CD4-positive, alpha-beta T cell treated with Interleukin-21 for 1 hour (primary cell): ENCODE measurements at regions not wholly inside any gene's neighbourhood (a gene's known extent, or its start where the extent isn't known, plus 50 kb on each side); places are given as distances from the start of the nearest gene placed in this dataset.
"Not testable (repeated sequence)": the region's sequence is repeated elsewhere in the genome, so short reads cannot be mapped to it uniquely, and the experiment has no call there.

ENCODE experiments used
- DNase-seq: peaks from one replicate; pipeline ENCODE4 v3.0.0-alpha.2; 2020

DNA sequence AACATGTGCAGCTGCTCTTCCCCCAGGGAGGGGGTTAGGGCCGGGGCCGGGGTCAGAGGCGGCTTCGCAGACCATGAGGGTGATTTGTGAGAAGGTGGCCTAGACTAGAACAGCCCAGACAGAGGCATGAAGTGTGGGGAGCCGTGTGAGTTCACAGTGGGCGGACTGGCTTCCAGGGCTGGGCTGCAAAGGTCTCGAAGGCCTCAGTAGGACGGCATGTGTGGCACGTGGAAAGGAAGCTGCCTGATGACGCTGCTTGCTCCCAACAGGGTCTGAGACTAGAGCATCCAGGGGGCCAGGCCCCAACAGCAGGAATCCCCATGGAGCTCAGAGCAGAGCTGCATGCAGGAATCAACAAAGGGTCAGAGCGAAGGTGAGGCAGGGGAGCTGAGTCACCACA, 111.5 kb upstream of the ZNF469 start:
- DNase-seq, result not testable (repeated sequence)

GRCh38 chr16:88271776-88272175, 111.0 kb upstream of the ZNF469 start:
- not testable (repeated sequence) for DNase-seq

GRCh38 chr16:88272437-88272836, 110.3 kb upstream of the ZNF469 start:
- DNase-seq, result not testable (repeated sequence)

GRCh38 chr16:88274126-88274750, 108.5 kb upstream of the ZNF469 start:
- DNase-seq, result not testable (repeated sequence)

DNA sequence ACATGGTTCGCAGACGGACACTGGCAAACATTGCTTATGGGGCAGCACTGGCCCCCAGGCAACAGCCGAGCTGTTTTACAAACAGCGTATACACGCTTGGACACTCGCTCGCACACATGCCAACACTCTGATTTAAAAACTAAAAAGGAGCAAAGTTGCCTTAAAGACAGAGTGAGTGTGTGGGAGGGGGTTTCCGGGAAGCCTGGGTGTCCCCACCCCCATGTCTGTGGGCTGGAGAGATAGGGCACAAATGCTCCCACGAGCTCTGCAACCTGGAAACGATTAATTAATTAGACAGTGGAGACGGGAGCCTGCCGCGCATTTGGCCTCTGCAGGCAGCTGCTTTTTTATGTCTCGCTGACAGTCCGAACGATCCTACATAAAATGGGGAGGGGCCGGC, 107.9 kb upstream of the ZNF469 start:
- no peak for DNase-seq

DNA sequence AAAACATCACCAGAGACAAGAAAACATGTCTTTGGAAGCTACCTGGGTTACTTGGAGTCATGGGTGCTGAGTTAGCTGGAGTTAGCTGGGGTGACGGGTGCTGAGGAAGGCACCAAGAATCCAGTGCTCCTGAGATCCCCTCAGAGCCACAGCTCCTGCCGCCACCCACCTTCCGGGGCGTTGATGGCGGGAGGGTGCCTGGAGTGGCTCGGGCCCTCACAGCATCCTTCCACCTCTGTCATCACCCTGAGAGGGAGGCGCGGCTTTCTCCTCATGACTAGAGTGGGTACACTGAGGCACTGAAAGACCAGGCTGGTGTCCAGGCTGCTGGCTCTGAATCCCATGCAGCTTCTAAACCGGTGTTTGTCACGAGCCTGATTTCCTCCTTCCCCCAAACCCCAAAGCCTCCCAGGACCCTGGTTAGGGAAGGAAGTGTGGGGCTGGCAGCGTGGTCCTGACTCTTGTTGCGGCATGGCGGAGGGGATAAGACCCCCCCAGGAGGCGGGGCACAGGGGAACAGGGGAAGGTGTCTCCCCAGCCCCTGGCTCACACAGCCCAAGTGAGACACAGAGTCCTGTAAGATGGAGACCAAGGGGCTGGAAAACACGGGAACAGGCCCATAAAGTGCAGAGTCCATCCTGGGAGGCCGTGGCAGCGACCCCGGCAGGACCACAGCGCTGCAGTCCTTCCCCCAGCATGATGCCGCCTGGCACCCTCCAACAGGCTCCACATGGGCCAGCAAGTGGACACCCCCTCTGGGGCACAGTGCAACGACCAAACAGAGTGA, 107.2 kb upstream of the ZNF469 start:
- not testable (repeated sequence) for DNase-seq

GRCh38 chr16:88276123-88276588, 106.6 kb upstream of the ZNF469 start:
- not testable (repeated sequence) for DNase-seq

- no peak for DNase-seq
These were observed 106.2 kb upstream of the ZNF469 start for GRCh38 chr16:88276591-88276990.

- DNase-seq, result no peak
These were observed 102.8 kb upstream of the ZNF469 start for GRCh38 chr16:88279998-88280397.

GRCh38 chr16:88281858-88282563, 100.7 kb upstream of the ZNF469 start:
- DNase-seq, result no peak

DNA sequence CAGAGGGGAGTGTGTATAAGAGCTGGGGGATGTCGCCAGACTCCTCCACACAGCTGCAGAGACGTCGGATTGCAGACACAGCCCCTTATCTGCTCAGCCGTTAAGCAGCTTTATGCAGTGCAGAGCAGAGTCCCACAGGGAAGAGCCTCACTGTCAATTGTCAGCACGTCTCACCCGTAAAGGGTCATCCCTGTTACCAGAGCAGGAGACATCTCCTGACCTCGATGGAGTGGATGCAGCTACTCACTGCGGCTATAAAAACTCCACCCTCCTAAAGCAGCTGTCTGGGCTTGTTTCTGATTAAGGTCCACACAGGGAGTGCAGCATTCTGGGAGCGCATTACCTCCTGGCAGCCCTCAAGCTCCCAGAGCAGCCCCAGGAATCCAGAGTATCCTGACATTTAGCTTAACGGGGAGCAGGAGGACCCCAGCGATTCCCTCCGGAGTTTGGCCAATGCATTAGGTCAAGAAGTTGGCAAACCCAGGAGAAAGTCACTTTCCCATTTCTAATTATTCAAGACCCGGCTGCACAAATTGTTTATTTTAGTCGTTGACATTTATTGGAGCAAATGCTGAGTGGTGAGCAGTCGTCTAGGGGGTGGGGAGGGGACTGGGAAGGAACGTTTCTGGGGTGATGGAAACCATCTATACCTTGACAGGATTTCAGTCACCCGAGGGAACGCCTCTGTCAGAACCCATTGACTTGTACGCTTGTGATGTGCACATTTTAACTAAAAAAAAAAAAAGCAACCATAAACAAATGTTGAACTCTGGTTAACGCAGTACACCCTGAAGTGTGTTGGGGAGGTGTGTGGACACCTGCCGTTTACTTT, 100.0 kb upstream of the ZNF469 start:
- no peak for DNase-seq

DNA sequence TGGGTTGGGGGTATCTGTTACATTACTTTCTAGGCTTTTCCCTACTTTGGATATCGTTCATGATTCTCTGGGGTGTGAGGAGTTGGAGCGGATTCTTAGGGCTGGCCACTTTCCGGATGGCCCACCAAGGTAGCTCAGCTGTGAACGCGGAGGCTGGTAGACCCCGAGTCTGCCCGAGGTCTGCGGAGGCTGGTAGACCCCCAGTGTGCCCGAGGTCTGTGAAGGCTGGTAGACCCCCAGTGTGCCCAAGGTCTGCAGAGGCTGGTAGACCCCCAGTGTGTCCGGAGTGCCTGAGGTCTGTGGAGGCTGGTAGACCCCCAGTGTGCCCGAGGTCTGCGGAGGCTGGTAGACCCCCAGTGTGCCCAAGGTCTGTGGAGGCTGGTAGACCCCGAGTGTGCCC, 99.2 kb upstream of the ZNF469 start:
- DNase-seq, result no peak

GRCh38 chr16:88284101-88284500, 98.7 kb upstream of the ZNF469 start:
- DNase-seq, result no peak

- no peak for DNase-seq
These were observed 97.9 kb upstream of the ZNF469 start for GRCh38 chr16:88284626-88285513.

DNA sequence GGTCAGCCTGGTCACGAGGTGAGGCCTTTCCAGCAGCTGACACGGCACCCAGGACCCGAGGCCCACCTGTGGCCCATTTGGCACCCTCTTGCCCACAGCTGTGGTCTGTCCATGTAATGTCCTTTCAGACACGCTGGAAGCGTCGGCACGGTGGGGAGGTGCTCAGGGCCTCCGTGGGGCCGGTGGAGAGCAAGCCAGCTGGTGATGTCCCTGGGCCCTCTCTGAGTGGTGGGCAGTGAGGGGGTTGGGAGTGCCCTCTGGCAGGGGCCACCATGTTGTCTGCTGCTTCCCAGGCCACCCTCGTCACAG, 97.3 kb upstream of the ZNF469 start:
- DNase-seq, result no peak

DNA sequence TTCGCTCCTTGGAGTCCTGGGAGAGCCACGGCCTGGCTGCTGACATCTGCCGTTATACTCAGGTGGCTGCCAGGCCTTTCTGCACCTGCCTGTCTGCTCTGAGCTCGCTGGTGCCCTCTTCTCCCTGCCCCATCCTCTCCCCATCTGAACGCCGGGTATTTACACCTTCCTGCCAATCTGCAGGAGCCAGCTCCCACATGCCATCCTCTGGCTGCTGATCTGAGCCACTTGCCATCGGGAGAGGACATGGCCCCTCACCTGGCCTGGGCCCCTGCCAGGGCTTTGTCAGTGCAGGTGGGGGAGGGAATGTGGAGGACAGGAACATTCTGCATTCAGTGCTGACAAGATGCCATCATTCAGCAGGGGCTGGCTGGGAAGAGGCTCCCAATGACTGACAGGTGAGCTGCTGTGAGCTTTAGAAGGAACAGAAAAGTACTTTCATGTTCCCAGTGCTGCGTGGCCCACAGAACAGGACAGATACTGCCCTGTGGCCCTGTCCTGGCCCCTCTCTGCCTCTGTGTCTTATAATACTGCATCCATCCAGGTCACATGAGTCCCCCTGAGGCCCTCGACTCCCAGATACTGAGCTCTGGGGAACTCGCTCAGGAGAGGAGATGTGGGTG, 96.3 kb upstream of the ZNF469 start:
- DNase-seq, result no peak

GRCh38 chr16:88287219-88287618, 95.5 kb upstream of the ZNF469 start:
- no peak for DNase-seq

GRCh38 chr16:88288303-88288702, 94.5 kb upstream of the ZNF469 start:
- DNase-seq, result no peak

- no peak for DNase-seq
These were observed 93.8 kb upstream of the ZNF469 start for GRCh38 chr16:88289001-88289400.

- no peak for DNase-seq
These were observed 93.2 kb upstream of the ZNF469 start for GRCh38 chr16:88289561-88289960.

DNA sequence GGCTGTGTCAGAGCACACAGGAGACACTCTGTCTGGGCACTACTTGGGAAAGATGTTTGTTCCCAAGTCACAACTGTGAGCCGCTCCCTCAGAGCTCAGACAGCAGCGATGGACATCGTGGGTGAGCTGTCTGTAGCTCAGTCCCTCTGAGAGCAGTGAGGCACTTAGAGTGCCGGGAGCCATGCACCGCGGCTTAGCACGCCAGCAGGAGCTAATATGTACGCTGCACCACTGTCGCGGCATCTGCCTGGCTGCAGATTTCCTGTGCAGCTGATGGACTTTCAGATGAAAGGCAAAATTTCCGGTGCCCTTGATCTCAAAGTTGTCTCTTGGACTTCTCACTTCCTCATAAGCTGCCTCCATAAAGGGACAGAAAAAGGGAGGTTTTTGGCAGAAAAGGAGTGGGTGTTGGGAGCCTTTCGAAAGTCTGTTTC, 92.8 kb upstream of the ZNF469 start:
- no peak for DNase-seq
